Body of pancreas (tissue), 4 donors: ENCODE measurements at regions not wholly inside any gene's neighbourhood (a gene's known extent, or its start where the extent isn't known, plus 50 kb on each side); places are given as distances from the start of the nearest gene placed in this dataset.

Experiments
- ATAC-seq: fragments of 150-250 bp; one replicate; pipeline ENCODE4 v1.9.1; 2016
- DNase-seq, 4 donors: peaks; one replicate each; pipeline ENCODE4 v3.0.0-alpha.2; 2019
- H3K27ac ChIP-seq, 4 donors: fragments of 200-600 bp; sonication (generic); 1 replicate in 3 of 4; 2 replicates in 1 of 4; pipeline versions ENCODE4 v1.5.1 to v1.6.1; 2016 to 2019; ENCODE audit warnings: mild to moderate bottlenecking in 1 of 4, mixed read lengths in 1 of 4, moderate library complexity in 1 of 4
- H3K27me3 ChIP-seq, 2 donors: fragments of 200-600 bp; sonication (generic); one replicate each; pipeline ENCODE4 v1.6.0; 2016; ENCODE audit warnings: mild to moderate bottlenecking in 1 of 2
- H3K36me3 ChIP-seq, 2 donors: fragments of 200-600 bp; sonication (generic); replicated peaks in 1 of 2; 2 replicates each; pipeline ENCODE4 v1.5.1; 2016; ENCODE audit warnings: low read depth in 2 of 2; ENCODE audit not compliant: insufficient read depth in 1 of 2
- H3K4me1 ChIP-seq: fragments of 200-600 bp; sonication (generic); one replicate; pipeline ENCODE4 v1.6.0; 2016
- H3K4me3 ChIP-seq, 2 donors: fragments of 200-600 bp; sonication (generic); 1 replicate in 1 of 2; 2 replicates in 1 of 2; pipeline ENCODE4 v1.5.1; 2016 to 2019
- H3K9me3 ChIP-seq, 3 donors: fragments of 200-600 bp; sonication (generic); 1 replicate in 2 of 3; 2 replicates in 1 of 3; pipeline ENCODE4 v1.5.1; 2016
- POLR2A ChIP-seq, 3 donors: fragments of 450-650 bp; IDR thresholded peaks; one replicate each; pipeline ENCODE4 v1.6.1; 2016; ENCODE audit warnings: antibody characterized with exemption in 3 of 3, mild to moderate bottlenecking in 2 of 3
- WGBS, 2 donors: methylation state at CpG; one replicate each; pipeline ENCODE4 v1.1.5; 2017; 5-methylcytosine and 5-hydroxymethylcytosine counted together
- intact Hi-C: fragments of 100-400 bp; cut with DNase I; formaldehyde crosslinking; loops from one replicate; pipeline ENCODE4 v1.15.1; 2023
- TF ChIP-seq, protein P1 (sequence below), 7 experiments: fragments of 450-650 bp in 4 of 7; fragments of 200-600 bp in 3 of 7; sonication (generic) in 3 of 7; IDR thresholded peaks; one replicate each; pipeline ENCODE4 v1.5.1; 2016 to 2019; ENCODE audit warnings: antibody characterized with exemption in 7 of 7

DNA sequence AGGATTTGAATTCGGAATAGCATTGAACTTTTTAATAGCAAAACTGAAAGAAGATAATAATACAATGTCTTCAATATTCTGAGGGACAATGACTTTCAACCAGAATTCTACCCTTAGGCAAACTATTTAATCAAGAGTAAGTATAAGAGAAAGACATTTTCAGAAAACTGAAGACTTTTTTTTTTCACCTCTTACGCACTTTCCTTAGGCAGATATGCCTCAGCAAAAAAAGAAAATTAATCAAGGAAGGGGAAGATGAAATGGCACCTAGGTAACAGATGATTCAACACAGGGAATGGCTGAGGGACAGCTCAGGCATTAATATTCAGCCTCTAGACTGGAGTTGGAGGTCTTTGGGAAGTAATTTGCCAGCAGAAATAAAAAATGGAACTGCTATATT lies 184.9 kb downstream of the URB2 start:
- 80 to 92% methylated on average over 2 of the region's 2 CpGs for WGBS, 2 donors
- H3K27ac ChIP-seq, result no peak overlapping the region
- peaks cover 0 to 3% of the 10 kb centered on the region in 2 donors for H3K27me3 ChIP-seq
- no peaks in the 10 kb centered on the region for H3K9me3 ChIP-seq
- H3K36me3 ChIP-seq, result no peaks in the 10 kb centered on the region
- DNase-seq (no peak), ATAC-seq (no peak)
- no peak for TF ChIP-seq POLR2A (IDR thresholded peaks at IDR 0.05)
- TF ChIP-seq, protein P1, sequence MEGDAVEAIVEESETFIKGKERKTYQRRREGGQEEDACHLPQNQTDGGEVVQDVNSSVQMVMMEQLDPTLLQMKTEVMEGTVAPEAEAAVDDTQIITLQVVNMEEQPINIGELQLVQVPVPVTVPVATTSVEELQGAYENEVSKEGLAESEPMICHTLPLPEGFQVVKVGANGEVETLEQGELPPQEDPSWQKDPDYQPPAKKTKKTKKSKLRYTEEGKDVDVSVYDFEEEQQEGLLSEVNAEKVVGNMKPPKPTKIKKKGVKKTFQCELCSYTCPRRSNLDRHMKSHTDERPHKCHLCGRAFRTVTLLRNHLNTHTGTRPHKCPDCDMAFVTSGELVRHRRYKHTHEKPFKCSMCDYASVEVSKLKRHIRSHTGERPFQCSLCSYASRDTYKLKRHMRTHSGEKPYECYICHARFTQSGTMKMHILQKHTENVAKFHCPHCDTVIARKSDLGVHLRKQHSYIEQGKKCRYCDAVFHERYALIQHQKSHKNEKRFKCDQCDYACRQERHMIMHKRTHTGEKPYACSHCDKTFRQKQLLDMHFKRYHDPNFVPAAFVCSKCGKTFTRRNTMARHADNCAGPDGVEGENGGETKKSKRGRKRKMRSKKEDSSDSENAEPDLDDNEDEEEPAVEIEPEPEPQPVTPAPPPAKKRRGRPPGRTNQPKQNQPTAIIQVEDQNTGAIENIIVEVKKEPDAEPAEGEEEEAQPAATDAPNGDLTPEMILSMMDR (IDR thresholded peaks at IDR 0.05), result no peak
- H3K4me1 ChIP-seq, result no peaks in the 10 kb centered on the region
- no peak overlapping the region for H3K4me3 ChIP-seq
- intact Hi-C loops, result no loop called here

DNA sequence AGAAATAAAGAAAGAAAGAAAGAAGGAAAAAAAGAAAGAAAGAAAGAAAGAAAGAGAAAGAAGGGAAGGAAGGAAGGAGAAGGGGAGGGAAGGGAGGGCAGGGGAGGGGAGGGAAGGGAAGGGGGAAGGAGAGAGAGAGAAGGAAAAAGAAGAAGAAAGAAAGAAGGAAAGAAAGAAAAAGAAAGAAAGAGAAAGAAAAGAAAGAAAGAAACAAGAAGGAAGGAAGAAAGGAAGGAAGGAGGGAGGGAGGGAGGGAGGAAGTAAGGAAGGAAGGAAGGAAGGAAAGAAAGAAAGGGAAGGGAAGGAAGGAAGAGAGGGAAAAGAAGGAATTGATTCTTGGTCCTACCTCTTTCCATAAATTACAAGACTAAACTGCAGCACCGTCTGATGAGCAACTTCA lies 186.1 kb downstream of the URB2 start:
- no peaks in the 10 kb centered on the region for H3K9me3 ChIP-seq
- no peak overlapping the region for H3K4me3 ChIP-seq
- no peak for TF ChIP-seq POLR2A (IDR thresholded peaks at IDR 0.05)
- TF ChIP-seq, protein P1 (IDR thresholded peaks at IDR 0.05), result no peak
- ATAC-seq (no peak), DNase-seq (no peak)
- H3K27ac ChIP-seq, result no peak overlapping the region
- WGBS, 2 donors, result 64 to 78% methylated on average over 1 of the region's 1 CpG
- intact Hi-C loops, result no loop called here
- no peaks in the 10 kb centered on the region for H3K4me1 ChIP-seq
- no peaks in the 10 kb centered on the region for H3K36me3 ChIP-seq
- peaks cover 0 to 3% of the 10 kb centered on the region in 2 donors for H3K27me3 ChIP-seq

DNA sequence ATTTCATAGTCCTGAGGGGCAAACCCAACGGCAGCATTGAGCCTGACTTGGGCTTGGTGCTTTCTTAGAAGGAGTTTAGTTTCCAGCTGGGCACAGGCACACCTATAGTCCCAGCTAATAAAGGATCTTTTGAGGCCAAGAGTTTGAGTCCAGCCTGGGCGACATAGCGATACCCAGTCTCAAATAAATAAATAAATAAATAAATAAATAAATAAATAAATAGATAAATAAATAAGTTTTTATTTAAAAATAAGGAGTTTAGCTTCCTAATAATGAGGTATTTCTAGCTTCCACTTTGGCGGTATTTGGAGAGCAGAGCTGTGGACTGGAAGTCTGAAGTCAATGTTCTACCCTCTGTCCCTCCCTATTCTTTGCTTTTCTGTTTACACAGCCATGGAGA lies 186.6 kb downstream of the URB2 start:
- no peaks in the 10 kb centered on the region for H3K36me3 ChIP-seq
- 91 to 94% methylated on average over 4 of the region's 4 CpGs for WGBS, 2 donors
- ATAC-seq, result no peak
- no peak overlapping the region for H3K27ac ChIP-seq
- H3K4me1 ChIP-seq, result no peaks in the 10 kb centered on the region
- H3K27me3 ChIP-seq, result peaks cover 0 to 3% of the 10 kb centered on the region in 2 donors
- H3K9me3 ChIP-seq, result no peaks in the 10 kb centered on the region
- DNase-seq, result no peak
- TF ChIP-seq, protein P1 (IDR thresholded peaks at IDR 0.05), result no peak
- TF ChIP-seq POLR2A (IDR thresholded peaks at IDR 0.05), result no peak
- intact Hi-C loops, result no loop called here
- no peak overlapping the region for H3K4me3 ChIP-seq

DNA sequence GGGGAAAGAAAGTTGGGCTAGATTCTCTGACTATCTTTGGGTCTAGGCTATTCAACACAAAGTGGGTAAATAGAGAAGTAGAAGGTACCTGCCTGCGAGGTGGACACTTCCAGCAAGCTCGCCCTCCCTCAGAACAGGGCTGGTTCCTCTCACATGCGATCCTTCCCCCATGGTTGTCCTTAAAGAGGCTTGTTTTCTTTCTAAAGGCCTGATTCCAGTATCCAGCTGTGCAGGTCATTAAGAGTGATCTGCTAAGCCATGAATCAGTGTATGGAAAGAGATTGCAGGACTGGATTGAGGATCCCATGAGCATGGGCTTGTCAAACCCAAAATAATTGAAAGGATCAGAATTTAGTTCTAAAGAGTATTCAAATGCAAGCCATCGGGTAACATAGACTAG lies 189.0 kb downstream of the URB2 start:
- Histone ChIP-seq H3K27ac (no peak overlapping the region), H3K27me3 (peaks cover 0 to 3% of the 10 kb centered on the region in 2 donors), H3K9me3 (no peaks in the 10 kb centered on the region), H3K4me3 (no peak overlapping the region), H3K4me1 (no peaks in the 10 kb centered on the region), H3K36me3 (no peaks in the 10 kb centered on the region)
- intact Hi-C loops, result no loop called here
- ATAC-seq, result no peak
- no peak for TF ChIP-seq POLR2A (IDR thresholded peaks at IDR 0.05)
- TF ChIP-seq, protein P1 (IDR thresholded peaks at IDR 0.05), result no peak
- 86 to 100% methylated on average over 4 of the region's 4 CpGs for WGBS, 2 donors
- no peak for DNase-seq

DNA sequence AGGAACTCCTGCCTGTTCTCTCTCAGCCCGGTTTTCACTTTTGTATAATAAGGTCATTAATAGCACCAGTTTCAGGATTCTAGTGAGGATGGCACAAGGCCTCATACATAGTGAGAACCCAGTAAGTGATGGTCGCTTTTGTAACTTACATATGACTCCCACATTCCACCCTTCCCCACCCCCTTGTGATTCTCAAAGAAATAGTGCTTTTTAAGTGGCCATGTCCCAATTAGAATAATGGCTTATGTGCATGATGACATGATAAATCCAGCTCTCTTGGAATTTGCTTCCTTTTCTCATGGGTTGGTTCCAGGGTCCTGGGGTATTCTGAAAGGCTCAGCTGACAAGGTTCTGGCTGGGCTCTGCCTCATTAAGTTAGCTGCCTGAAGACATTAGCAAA lies 189.9 kb downstream of the URB2 start:
- Histone ChIP-seq H3K9me3 (no peaks in the 10 kb centered on the region), H3K27ac (no peak overlapping the region), H3K36me3 (no peaks in the 10 kb centered on the region), H3K4me1 (no peaks in the 10 kb centered on the region), H3K4me3 (no peak overlapping the region), H3K27me3 (peaks cover 0 to 3% of the 10 kb centered on the region in 2 donors)
- TF ChIP-seq, protein P1 (IDR thresholded peaks at IDR 0.05), result no peak
- no peak for TF ChIP-seq POLR2A (IDR thresholded peaks at IDR 0.05)
- ATAC-seq (no peak), DNase-seq (no peak)
- WGBS, 2 donors, result 77 to 88% methylated on average over 2 of the region's 2 CpGs
- intact Hi-C loops, result no loop called here
